Stimulated activated CD8-positive, alpha-beta memory T cell treated with anti-CD3 and anti-CD28 coated beads, Interleukin-4, amount 100 ng/mL, for 1 hour (primary cell): ENCODE measurements at regions not wholly inside any gene's neighbourhood (a gene's known extent, or its start where the extent isn't known, plus 50 kb on each side); places are given as distances from the start of the nearest gene placed in this dataset.
"Not testable (repeated sequence)": the region's sequence is repeated elsewhere in the genome, so short reads cannot be mapped to it uniquely, and the experiment has no call there.

ENCODE experiments used
- DNase-seq, 2 donors: peaks; one replicate each; pipeline ENCODE4 v3.0.0-alpha.2; 2020; ENCODE audit warnings: low read depth in 2 of 2, low spot score in 1 of 2

DNA sequence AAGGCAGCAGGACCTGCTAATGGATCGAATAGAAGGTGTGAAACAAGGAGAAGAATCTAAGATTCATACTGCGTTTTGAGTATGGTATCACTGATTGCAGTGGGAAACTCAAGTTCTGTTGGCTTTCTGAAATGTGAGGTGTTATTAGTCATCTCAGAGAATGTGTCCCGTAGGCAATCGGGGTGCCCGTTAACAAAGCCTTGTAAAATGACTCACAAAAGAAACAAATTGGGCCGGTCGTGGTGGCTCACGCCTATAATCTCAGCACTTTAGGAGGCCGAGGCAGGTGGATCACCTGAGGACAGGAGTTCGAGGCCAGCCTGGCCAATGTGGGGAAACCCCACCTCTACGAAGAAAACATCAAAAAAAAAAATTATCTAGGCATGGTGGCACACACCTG, 118.2 kb upstream of the C7orf33 start:
- DNase-seq, result no peak

DNA sequence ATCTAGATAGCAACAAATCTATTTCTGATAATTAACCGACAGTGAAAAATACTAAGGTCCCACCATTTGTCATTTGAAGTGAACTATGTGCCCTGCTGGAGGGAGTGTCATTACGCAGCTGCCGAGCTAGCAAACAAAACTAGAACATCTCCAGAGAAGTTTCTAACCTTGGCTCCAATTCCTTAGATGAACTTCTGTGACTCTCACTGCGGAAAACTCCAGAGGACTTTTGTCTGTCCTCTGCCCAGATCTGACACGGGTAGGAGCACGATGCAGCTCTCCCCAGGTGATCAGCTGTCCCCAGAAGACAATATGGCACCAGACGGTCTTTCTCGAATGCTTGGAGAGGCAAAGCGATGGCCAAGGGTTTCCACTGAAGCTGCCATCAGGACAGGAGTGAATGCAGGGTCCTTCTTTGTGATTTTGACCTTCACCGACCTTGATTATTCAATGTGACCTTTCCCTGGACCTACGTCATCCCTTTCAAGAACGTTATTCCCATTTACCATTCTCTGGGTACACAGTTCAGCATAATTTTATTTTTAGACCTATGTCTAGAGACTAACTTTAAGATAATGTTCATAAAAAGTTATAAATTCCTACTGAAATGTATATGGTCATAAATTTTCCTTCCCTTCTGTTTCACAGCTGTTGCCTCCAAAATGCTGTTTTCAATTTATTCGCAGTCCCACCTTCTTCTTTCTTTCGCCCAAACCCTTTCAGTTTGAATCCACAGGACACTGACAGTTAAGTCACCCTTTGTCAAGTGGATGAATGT, 116.7 kb upstream of the C7orf33 start:
- DNase-seq, result no peak

DNA sequence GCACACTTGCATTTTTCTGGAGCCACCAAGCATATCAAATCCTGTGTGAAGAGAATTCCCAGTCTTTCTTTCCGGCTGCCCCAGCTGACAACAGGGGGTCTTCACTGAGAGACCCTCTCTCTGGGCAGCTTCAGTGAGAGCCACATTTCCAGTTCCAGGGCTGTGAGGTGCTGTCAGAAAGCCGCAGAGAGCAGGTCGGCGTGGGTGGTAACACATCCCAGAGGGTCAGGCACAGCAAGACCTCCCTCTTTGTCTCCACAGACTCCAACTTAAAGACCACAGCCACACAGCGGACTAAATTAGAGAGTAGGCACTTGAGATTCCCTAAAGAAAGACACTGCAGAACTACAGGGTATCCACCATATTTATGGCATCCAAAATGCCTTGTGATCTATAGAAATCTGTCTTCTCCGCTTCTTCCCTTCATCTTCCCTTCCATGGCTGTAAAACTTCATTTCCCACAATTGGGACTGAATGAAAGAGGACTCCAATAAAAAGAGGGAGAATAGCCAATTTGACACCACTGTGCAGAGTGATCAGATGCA, 116.0 kb upstream of the C7orf33 start:
- no peak for DNase-seq

DNA sequence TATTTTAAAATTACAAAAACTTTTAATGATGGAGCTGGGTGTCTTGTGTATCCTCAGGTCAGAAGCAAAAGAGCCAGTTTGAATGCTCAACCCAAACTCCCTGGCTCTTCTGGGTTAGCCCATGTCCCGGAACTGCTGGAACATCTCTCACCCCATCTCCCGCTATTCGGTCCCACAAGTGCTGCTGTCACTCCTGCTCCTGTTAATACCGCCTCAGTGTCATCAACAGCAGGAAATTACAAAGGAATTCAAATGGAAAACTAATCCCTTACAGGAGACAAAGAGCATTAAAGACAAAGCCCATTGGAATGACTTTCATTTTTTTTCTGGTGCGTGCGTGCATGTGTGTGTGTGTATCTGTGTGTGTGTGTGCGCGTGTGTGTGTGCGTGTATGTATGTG, 112.0 kb upstream of the C7orf33 start:
- DNase-seq, result no peak

DNA sequence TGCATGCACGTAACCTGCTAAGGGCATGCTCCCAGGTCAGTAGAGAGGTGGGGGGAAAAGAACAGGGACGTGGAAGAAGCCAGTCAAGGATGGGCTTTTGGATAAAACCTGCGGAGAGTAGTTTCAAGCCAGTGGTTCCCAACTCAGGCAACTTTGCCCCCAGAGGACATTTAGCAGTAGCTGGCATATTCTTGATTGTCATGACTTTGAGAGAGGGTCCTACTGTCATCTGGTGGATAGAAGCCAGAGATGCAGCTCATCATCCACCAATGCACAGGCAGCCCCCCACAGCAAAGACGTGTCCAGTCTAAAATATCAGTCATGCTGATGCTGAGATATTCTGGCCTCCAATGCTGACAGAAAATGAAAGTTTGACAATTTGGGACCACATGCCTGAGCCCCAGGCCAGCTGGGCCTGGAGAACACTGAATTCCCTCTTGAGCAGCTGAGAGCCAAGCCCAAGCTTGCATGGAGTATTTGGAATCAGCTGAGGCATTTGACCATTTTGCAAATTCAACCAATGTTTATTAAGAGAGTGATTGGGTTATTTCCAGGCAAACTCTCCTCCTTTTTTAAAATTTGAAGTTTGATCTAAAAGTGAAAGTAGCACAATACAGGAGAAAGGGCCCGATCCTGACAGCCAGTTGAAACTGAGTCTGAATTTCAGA, 110.0 kb upstream of the C7orf33 start:
- no peak for DNase-seq

DNA sequence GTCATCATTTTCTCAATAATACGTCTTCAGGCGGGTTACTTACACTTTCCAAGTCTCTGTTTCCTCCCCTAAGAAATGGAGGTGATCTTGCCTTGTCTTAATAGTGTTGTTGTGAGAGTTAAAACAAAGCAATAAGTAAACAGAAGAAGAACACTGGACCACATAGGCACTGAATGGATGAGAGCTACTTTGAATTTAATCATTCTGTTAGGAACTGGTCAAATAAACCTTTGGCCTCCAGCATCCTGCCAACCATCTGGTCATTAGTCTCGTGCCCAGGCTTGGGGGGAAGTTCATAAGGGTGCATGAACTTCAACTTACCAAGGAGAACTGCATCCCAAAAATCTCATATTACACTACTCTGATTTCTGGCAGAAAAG, 109.4 kb upstream of the C7orf33 start:
- DNase-seq, result no peak

DNA sequence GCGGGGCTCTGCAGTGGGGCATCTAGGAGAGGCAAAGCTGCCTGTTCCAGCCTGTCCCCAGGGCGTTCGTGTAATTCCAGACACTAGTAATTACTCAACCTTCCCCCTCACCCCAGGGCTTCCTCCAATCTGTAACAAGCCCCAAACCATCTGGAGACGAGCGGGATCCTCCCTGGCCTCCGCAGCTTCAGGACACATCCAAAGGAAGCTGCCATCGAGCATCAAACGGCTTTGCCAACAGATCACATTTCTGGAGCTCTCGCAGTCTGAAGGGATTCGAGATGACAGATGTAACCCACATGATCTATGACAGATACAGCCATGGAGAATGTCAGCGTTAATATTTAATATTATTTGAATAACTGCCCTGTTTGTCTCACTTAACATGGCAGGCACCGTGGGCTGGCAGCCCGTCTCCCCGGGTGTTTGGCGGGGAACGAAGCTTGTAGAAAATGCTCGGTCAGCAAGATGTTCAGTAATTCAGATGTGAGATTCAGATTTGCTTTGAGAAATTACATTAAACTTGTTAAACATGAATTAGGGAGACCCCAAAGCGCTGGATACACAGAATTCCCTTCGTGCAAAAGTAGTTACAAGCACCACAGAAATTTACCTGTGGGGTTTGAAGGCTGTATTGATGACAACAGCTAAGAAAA, 108.5 kb upstream of the C7orf33 start:
- no peak for DNase-seq

DNA sequence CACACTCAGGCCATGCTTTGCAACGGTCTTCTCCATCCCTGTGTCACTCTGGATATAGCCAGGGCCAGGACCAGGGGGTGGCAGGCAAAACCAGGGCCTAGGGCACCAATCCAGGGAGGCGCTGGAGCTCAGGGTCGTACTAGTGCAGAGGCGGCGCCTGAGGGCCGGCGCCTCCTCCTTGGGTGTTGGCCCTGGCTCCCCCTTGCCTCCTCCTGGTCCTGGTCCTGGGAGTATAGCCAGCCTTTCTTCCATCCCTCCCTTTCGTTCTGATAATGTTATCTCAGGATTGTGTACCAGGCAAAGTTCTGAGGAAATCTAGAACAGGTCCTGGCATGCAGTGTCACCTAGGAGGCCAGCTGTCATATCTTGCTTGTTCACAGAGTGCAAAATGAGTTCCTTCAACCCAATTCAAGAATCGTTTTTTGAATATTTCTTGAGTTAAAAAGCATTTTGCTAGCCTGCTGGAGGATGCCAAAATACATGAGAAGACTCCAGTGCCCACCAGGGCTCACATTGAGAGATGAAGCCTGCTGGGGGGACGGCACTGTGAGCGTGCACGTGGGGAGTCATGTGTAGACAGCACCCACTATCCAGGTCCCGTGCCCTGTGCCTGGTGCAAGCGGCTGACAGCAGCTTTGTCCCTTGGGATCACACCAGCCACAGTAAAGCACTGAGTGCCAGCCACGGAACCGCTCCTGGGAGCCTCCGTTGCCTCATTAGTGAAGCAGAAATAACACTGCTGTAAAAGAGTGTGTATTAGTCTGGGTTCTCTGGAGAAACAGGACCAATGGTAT, 106.9 kb upstream of the C7orf33 start:
- DNase-seq, result no peak

DNA sequence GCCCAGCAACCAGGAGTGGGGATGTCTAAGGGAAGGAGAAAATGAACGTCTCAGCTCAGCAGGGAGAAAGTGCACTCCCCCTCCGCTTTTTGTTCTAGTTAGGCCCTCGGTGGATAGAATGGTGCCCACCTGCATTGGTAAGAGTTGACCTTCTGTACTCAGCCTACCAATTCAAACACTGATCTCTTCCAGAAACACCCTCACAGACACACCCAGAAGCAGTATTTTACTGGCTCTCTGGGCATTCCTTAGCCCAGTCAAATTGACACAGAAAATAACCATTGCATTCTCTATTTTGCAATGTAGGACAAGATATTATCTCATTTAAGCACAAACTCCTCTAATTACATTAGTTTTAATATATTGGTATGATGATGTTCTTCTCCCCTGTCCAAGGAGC, 106.1 kb upstream of the C7orf33 start:
- DNase-seq, result no peak

DNA sequence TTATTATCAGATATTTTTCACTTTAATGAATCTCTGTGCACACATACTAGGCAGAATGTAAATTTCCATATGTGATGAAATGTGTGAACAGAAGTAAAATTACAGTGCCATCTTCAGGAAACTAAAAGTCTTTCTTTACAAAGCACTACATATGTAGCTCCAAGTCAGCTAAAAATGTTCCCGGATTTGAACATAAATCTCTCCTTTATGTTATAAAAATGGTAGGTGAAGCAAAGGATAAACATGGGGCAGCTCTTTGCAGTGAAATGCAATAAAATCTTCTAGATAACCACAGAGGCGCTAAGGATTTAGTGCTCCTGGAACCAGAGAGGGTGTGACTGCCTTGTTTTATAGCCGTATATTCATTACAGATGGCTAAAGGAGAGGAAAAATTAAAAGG, 104.9 kb upstream of the C7orf33 start:
- no peak for DNase-seq

DNA sequence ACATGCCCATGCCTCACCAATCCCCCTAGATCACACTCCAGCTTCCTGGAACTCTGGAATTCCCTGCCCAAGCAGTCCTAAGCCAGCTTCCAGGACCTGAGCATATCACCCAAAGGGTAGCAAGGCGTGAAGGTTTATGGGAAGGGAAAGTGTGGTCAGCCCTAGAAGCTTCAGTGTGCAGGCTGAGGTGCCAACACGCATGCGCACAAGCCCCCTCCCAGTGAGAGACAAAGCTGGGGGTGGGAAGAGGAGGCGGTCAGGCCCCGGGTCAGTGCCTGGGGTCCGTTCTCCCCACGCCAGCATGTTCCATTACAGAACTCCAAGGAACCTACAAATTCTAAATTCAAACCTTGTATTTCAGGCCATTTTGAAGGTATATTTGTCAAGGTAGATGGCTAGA, 103.6 kb upstream of the C7orf33 start:
- no peak for DNase-seq

DNA sequence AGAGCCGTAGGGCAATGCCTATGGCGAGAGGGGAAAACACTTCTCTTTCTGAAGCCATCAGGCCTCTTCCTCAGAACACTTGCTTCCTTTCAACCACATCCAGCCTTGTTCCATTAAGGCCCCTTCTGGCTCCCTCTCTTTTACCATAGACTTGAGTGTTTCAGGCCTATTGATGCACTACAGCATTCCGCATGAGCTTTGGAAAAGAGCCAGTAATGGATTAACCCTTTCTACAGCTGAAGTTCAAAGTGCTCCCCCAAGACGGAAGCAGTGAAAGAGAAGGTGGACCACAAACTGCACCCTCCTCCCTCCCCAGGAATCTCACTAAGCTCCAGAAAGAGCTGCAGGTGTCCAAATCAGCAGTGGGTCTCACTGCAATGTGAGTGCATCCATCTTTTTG, 102.7 kb upstream of the C7orf33 start:
- no peak for DNase-seq

DNA sequence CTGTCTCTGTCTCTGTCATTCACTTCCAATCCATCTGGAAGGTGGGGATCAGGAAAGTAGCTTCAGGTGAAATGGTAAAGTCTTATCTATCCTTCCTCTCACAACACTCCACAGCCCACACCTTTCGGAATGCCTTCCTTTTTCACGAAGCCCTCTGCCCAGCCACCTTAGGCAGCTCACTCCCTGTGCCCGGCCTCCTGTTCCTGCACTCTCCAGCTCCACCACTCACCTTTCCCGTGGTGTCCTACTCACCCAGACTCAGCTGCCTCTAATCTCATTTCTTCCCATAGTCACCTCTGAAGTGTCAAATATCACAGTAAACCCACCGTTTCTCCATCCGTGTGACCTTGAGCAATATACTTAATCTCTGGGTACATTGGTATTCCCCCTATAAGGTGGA, 100.9 kb upstream of the C7orf33 start:
- no peak for DNase-seq

DNA sequence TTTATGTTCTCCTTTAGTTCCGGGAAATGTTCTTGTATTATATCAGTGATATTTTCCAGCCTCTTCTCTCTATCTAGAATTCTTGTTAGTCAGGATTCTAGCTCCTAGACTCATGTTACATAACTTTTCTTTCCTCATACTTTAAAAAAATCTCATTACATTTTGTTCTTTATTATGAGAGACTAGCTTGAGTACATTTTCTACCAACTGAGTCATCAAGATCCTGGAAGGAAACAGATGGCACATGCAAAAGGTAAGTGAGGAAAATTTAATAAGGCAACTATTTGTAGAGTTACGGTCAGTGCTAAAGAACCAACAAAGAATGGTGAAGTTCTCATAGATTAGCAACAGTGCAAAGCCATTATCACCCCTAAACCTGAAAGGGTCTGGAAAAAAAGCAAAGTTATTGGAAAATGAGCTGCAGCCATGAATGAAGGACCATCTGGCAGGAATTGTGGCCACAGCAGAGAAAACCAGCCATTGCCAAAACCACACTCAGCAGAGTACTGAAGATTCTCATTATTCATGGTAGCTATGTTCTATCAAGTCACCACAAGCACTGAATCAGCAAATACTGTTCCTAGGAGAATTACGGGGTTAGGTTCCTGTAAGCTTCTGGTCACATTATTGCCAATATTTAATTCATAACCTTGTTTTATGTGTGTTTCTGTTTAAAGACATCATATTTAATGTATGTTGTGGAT, 98.3 kb upstream of the C7orf33 start:
- no peak for DNase-seq

DNA sequence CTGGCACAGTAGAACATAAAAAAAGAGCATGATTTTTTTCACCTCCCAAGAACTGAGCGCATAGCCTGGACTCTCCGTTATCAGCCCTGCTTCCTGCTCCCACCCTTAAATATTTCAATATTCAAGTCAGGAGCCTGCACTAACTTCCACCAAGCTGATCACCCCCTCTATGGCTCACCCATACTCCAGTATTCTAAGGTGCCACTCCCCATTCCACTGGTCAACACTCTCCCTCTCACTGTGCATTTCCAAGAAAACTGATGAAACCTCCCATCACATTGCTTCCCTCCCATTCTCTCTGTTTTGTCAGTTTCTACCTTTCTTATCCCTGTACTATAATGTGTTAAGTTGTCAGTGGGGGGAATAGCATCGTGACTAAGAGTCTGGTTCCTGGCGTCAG, 95.0 kb upstream of the C7orf33 start:
- DNase-seq, result no peak

DNA sequence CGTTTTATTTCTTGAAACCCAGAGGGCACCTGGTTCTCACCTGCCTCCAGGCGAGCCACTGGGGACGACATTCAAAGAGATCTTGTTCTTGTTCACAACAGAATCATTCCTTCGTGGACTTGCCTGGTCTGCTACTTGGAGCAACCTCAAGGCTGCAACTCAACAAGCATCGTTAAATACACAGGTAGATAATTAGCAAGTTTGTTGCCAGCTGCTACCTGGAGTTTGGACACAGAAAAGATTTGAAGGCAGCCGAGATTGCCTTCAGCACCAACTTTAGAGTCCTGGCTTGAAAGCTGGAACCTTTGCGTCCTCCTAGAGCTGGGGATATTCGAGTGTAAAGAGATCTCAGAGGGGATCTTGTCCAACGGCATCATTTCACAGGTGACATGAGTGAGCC, 89.6 kb upstream of the C7orf33 start:
- no peak for DNase-seq

DNA sequence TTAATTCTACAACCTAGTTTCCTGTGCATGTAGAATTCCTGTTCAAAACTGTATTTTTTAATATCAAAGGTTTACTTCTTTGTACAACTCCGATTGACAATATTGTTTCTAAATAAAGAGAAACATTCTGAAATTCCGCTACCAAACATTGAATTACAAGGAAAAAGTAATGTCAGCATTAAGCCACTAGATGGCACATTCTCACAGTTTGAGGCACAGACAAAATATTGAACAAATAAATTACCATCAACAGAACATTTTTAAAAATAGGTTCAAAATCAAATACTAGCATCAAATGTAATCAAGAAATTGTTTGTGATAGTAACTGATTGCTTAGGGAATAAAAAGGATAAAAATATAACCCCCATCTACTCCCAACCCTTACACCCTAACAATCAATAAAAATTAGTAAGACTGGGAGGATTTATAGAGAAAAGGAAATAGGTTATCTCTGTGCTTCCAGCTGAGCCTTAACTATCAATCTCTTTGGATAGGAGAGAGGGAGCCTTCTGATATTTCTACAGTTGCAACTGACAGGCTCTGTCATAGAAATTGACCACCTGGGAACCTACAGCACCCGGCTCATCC, 86.6 kb upstream of the C7orf33 start:
- DNase-seq, result no peak

DNA sequence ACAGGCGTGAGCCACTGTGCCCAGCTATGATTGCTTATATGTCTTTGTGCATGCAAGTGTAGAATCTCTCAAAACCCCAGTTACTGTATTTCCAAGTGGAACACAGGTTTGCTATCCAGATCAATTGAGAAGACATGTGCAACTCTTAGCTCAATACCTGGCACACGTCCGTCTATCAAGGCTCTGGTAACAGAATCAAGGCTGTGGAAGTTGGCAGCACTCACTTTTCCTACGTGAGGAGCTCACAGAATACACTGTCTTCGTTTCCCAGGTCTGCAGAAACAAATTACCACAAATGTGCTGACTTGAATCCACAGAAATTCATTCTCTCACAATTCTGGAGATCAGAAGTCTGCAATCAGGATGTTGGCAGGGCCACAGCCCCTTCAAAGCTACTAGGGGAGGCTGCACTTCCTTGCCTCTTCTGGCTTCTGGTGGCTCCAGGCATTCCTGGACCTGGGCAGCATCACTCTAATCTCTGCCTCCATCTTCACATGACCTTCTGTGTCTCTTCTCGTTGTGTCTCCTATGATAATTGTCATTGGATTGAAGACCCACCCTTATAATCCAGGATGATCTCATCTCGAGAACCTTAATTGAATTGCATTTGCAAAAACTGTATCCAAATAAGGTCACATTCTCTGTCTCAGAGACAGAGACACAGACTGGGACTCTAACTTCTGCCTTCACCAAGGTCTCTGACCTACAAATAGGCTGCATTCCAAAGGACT, 84.8 kb upstream of the C7orf33 start:
- no peak for DNase-seq

DNA sequence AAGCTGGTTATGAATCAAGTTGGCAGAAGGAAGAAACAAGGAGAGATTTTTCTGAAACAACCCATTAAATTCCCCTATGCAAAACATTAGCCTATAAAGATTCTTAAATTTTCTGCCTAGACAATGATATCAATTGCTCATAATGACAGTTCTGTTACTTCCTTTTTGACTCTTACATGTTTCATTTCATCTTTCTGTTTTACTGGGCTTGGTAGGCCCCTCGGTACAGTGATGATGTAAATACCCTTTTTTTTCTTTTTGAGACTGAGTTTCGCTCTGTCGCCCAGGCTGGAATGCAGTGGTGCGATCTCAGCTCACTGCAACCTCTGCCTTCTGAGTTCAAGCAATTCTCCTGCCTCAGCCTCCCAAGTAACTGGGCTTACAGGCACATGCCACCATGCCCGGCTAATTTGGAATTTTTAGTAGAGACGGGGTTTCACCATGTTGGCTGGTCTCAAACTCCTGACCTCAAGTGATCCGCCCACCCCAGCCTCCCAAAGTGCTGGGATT, 83.4 kb upstream of the C7orf33 start:
- DNase-seq, result not testable (repeated sequence)

DNA sequence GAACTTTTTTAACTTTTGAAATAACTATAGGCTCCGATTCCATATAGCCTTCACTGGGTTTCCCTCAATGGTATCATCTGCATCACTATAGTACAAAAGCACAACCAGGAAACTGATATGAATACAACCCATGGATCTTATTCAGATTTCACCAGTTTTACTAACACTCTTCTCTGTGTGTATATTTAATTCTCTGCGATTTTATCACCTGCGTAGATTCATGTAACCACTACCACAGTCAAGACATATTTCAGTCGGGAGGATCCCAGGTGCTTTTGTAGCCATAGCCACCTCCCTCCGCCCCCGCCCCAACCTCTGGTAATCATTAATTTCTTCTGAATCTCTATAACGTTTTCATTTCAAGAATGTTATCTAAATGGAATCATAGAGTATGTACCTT, 82.8 kb upstream of the C7orf33 start:
- DNase-seq, result no peak
